HG03196 (cell line): ENCODE measurements at regions not wholly inside any gene's neighbourhood (a gene's known extent, or its start where the extent isn't known, plus 50 kb on each side); places are given as distances from the start of the nearest gene placed in this dataset.

ENCODE experiments used
- ATAC-seq: cut with Tn5 transposase; IDR thresholded peaks from one replicate; pipeline ENCODE4 v1.9.1; 2021; ENCODE audit not compliant: unreplicated experiment

GRCh38 chr10:130824230-130825014 is 487.1 kb downstream of the TCERG1L start:
- no peak for ATAC-seq

- ATAC-seq = no peak
These were observed 477.9 kb downstream of the TCERG1L start for GRCh38 chr10:130833596-130833995.

- ATAC-seq = no peak
These were observed 477.4 kb downstream of the TCERG1L start for GRCh38 chr10:130834170-130834569.

- no peak for ATAC-seq
These were observed 476.9 kb downstream of the TCERG1L start for GRCh38 chr10:130834573-130834972.

GRCh38 chr10:130835068-130835467 is 476.5 kb downstream of the TCERG1L start:
- no peak for ATAC-seq

GRCh38 chr10:130836344-130836743 is 475.2 kb downstream of the TCERG1L start:
- no peak for ATAC-seq

- no peak for ATAC-seq
These were observed 468.4 kb downstream of the TCERG1L start for GRCh38 chr10:130843051-130843653.

- no peak for ATAC-seq
These were observed 467.2 kb downstream of the TCERG1L start for GRCh38 chr10:130844310-130844709.

GRCh38 chr10:130847170-130847569 is 464.4 kb downstream of the TCERG1L start:
- no peak for ATAC-seq

- no peak for ATAC-seq
These were observed 462.7 kb downstream of the TCERG1L start for GRCh38 chr10:130848855-130849254.

GRCh38 chr10:130854151-130854550 is 457.4 kb downstream of the TCERG1L start:
- no peak for ATAC-seq

- no peak for ATAC-seq
These were observed 453.8 kb downstream of the TCERG1L start for GRCh38 chr10:130857631-130858295.

GRCh38 chr10:130858626-130859025 is 452.9 kb downstream of the TCERG1L start:
- ATAC-seq = no peak

GRCh38 chr10:130859427-130859826 is 452.1 kb downstream of the TCERG1L start:
- ATAC-seq = no peak

GRCh38 chr10:130862122-130862521 is 449.4 kb downstream of the TCERG1L start:
- no peak for ATAC-seq

- no peak for ATAC-seq
These were observed 448.9 kb downstream of the TCERG1L start for GRCh38 chr10:130862626-130863025.

- no peak for ATAC-seq
These were observed 448.5 kb downstream of the TCERG1L start for GRCh38 chr10:130863044-130863443.

- ATAC-seq = no peak
These were observed 446.3 kb downstream of the TCERG1L start for GRCh38 chr10:130864961-130865818.

- ATAC-seq = no peak
These were observed 444.7 kb downstream of the TCERG1L start for GRCh38 chr10:130866857-130867256.

- no peak for ATAC-seq
These were observed 443.9 kb downstream of the TCERG1L start for GRCh38 chr10:130867446-130868194.
